22Rv1 (cell line): ENCODE measurements at regions not wholly inside any gene's neighbourhood (a gene's known extent, or its start where the extent isn't known, plus 50 kb on each side); places are given as distances from the start of the nearest gene placed in this dataset.

Experiments
- CTCF ChIP-seq: fragments of 450-650 bp; IDR thresholded peaks from 2 replicates; pipeline ENCODE4 v1.5.1; 2017; ENCODE audit warnings: mild to moderate bottlenecking
- ZFX ChIP-seq: fragments of 450-650 bp; IDR thresholded peaks from 2 replicates; pipeline ENCODE4 v1.6.1; 2017; ENCODE audit warnings: antibody characterized with exemption, borderline replicate concordance

- TF ChIP-seq CTCF, result no peak
- no peak for TF ChIP-seq ZFX
Observed at GRCh38 chr3:182180654-182181385, 469.1 kb downstream of the SOX2 start.
